CD4-positive, alpha-beta T cell (primary cell): ENCODE measurements at regions not wholly inside any gene's neighbourhood (a gene's known extent, or its start where the extent isn't known, plus 50 kb on each side); places are given as distances from the start of the nearest gene placed in this dataset.

ENCODE experiments used
- ATAC-seq: fragments of 200-7000 bp; cut with Tn5 transposase; one replicate; pipeline ENCODE4 v1.10.0; 2022; ENCODE audit warnings: mild to moderate bottlenecking; ENCODE audit not compliant: poor library complexity
- CTCF ChIA-PET: fragments of 350-600 bp; sonication (Branson Sonifier 250); formaldehyde crosslinking; loops from one replicate; lab custom pipeline; 2021; ENCODE audit warnings: antibody characterized with exemption, inconsistent platforms; lab: Charles Lee
- POLR2A ChIA-PET: fragments of 350-600 bp; sonication (Branson Sonifier 250); formaldehyde crosslinking; loops from one replicate; lab custom pipeline; 2021; ENCODE audit warnings: antibody characterized with exemption, inconsistent platforms; lab: Charles Lee
- DNase-seq, 14 experiments: peaks; one replicate each; pipeline ENCODE4 v3.0.0-alpha.2; 2013 to 2020; ENCODE audit warnings: mixed read lengths in 2 of 14
- H3K27ac ChIP-seq, 2 donors: one replicate each; pipeline versions ENCODE4 v1.5.1 to v1.7.0; 2013; ENCODE audit warnings: low read length in 2 of 2, low read depth in 1 of 2, mild to moderate bottlenecking in 1 of 2
- H3K27me3 ChIP-seq, 2 experiments: 1 replicate in 1 of 2; 2 replicates in 1 of 2; pipeline versions ENCODE4 v1.6.1 to v1.7.0; 2013; ENCODE audit warnings: low read length in 2 of 2, control low read depth in 1 of 2, mild to moderate bottlenecking in 1 of 2, moderate library complexity in 1 of 2; ENCODE audit not compliant: insufficient read depth in 2 of 2, control insufficient read depth in 1 of 2
- H3K36me3 ChIP-seq: one replicate; pipeline ENCODE4 v1.6.1; 2013; ENCODE audit warnings: low read length, control low read depth; ENCODE audit not compliant: insufficient read depth
- H3K4me1 ChIP-seq: one replicate; pipeline ENCODE4 v1.6.1; 2013; ENCODE audit warnings: low read length, control low read depth; ENCODE audit not compliant: insufficient read depth
- H3K4me3 ChIP-seq: one replicate; pipeline ENCODE4 v1.5.1; 2013; ENCODE audit warnings: mild to moderate bottlenecking, low read length, moderate library complexity
- H3K9me3 ChIP-seq, 2 experiments: 1 replicate in 1 of 2; 2 replicates in 1 of 2; pipeline versions ENCODE4 v1.6.1 to v1.7.0; 2013; ENCODE audit warnings: low read length in 2 of 2, mild to moderate bottlenecking in 2 of 2, control low read depth in 1 of 2, moderate library complexity in 1 of 2; ENCODE audit not compliant: control insufficient read depth in 1 of 2, insufficient read depth in 1 of 2
- H3K27ac Mint-ChIP-seq: one replicate; pipeline ENCODE4 v1.8.0; 2020; ENCODE audit warnings: mixed read lengths
- H3K27me3 Mint-ChIP-seq: one replicate; pipeline ENCODE4 v1.8.0; 2021; ENCODE audit warnings: mixed read lengths
- H3K36me3 Mint-ChIP-seq: one replicate; pipeline ENCODE4 v1.8.0; 2021; ENCODE audit warnings: low read depth, mixed read lengths
- H3K4me1 Mint-ChIP-seq: one replicate; pipeline ENCODE4 v1.8.0; 2021; ENCODE audit warnings: low read depth, mixed read lengths
- H3K4me3 Mint-ChIP-seq: one replicate; pipeline ENCODE4 v1.8.0; 2020; ENCODE audit warnings: mild to moderate bottlenecking, mixed read lengths
- H3K9me3 Mint-ChIP-seq: one replicate; pipeline ENCODE4 v1.8.0; 2020; ENCODE audit warnings: mixed read lengths
- CTCF ChIP-seq: fragments of 200-600 bp; IDR thresholded peaks from one replicate; pipeline ENCODE4 v1.8.0; 2022; ENCODE audit warnings: antibody characterized with exemption, mild to moderate bottlenecking
- intact Hi-C, 2 experiments: fragments of 100-400 bp; cut with DNase I in 1 of 2; cut with micrococcal nuclease in 1 of 2; formaldehyde crosslinking; loops; one replicate each; pipeline versions ENCODE4 v1.15.1 to v1.9.0; 2023 to 2025; cut with DNase I, micrococcal nuclease

GRCh38 chr9:23573800-23574199 is 252.2 kb downstream of the ELAVL2 start:
- H3K4me1 Mint-ChIP-seq: no peaks in the 10 kb centered on the region
- Histone ChIP-seq H3K36me3 (no peaks in the 10 kb centered on the region), H3K4me1 (no peaks in the 10 kb centered on the region), H3K9me3 (peaks cover 0 to 5% of the 10 kb centered on the region in 2 experiments), H3K27ac (no peak overlapping the region), H3K4me3 (no peak overlapping the region), H3K27me3 (no peaks in the 10 kb centered on the region)
- DNase-seq: no peak
- no peaks in the 10 kb centered on the region for H3K36me3 Mint-ChIP-seq
- H3K4me3 Mint-ChIP-seq: no peak overlapping the region
- intact Hi-C loops: no loop called here
- no peaks in the 10 kb centered on the region for H3K27me3 Mint-ChIP-seq
- H3K27ac Mint-ChIP-seq: no peak overlapping the region
- ATAC-seq: no peak
- POLR2A ChIA-PET: no interaction called here
- CTCF ChIA-PET: no interaction called here
- no peak for TF ChIP-seq CTCF
- peaks cover 15% of the 10 kb centered on the region for H3K9me3 Mint-ChIP-seq

- peaks cover 9% of the 10 kb centered on the region for H3K9me3 Mint-ChIP-seq
- ATAC-seq (no peak), DNase-seq (no peak)
- Histone ChIP-seq H3K36me3 (no peaks in the 10 kb centered on the region), H3K4me3 (no peak overlapping the region), H3K27ac (no peak overlapping the region), H3K27me3 (no peaks in the 10 kb centered on the region), H3K4me1 (no peaks in the 10 kb centered on the region), H3K9me3 (peaks cover 0 to 5% of the 10 kb centered on the region in 2 experiments)
- ChIA-PET POLR2A (no interaction called here), CTCF (no interaction called here)
- no peak overlapping the region for H3K4me3 Mint-ChIP-seq
- intact Hi-C loops: no loop called here
- no peaks in the 10 kb centered on the region for H3K27me3 Mint-ChIP-seq
- H3K27ac Mint-ChIP-seq: no peak overlapping the region
- TF ChIP-seq CTCF: no peak
- H3K36me3 Mint-ChIP-seq: no peaks in the 10 kb centered on the region
- no peaks in the 10 kb centered on the region for H3K4me1 Mint-ChIP-seq
These were observed 248.4 kb downstream of the ELAVL2 start for GRCh38 chr9:23577611-23578010.

- Histone ChIP-seq H3K9me3 (peaks cover 0 to 3% of the 10 kb centered on the region in 2 experiments), H3K4me3 (no peak overlapping the region), H3K36me3 (no peaks in the 10 kb centered on the region), H3K4me1 (no peaks in the 10 kb centered on the region), H3K27ac (no peak overlapping the region), H3K27me3 (no peaks in the 10 kb centered on the region)
- H3K9me3 Mint-ChIP-seq: peaks cover 4% of the 10 kb centered on the region
- no peak overlapping the region for H3K4me3 Mint-ChIP-seq
- CTCF ChIA-PET: no interaction called here
- H3K27ac Mint-ChIP-seq: no peak overlapping the region
- intact Hi-C loops: no loop called here
- DNase-seq (no peak), ATAC-seq (no peak)
- no peaks in the 10 kb centered on the region for H3K36me3 Mint-ChIP-seq
- no peak for TF ChIP-seq CTCF
- no peaks in the 10 kb centered on the region for H3K4me1 Mint-ChIP-seq
- H3K27me3 Mint-ChIP-seq: no peaks in the 10 kb centered on the region
- POLR2A ChIA-PET: no interaction called here
These were observed 244.1 kb downstream of the ELAVL2 start for GRCh38 chr9:23581931-23582330.
